IPS-NIHi11 (cell line): ENCODE measurements at regions not wholly inside any gene's neighbourhood (a gene's known extent, or its start where the extent isn't known, plus 50 kb on each side); places are given as distances from the start of the nearest gene placed in this dataset.
A peak's percentile ranks its signal among the peaks of the same experiment; 100 is the strongest.

Experiments used
- DNase-seq: peaks from one replicate; pipeline ENCODE4 v3.0.0; 2012; ENCODE audit warnings: mixed read lengths, low spot score

DNA sequence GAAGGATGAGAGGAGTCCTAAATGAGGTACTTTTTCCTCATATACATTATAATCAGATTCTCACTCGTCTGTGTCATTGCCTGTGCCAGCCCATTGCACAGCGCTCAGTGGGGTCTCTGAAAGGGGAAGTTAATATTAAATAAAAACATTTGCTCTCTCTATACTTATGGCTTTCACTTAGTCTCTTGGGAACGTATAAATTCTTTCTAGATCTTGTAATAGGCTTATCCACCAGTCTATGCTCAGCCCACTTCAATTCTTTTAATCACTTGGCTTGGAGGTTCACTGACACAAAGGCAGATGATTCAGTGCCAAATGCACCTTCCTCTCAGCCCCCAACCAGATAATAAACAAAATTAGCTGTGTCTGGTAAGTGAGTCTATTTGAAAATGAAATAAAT, 164.3 kb upstream of the OGFRL1 start:
- no peak for DNase-seq

- no peak for DNase-seq
These were observed 163.4 kb upstream of the OGFRL1 start for GRCh38 chr6:71125216-71125615.

- no peak for DNase-seq
These were observed 162.1 kb upstream of the OGFRL1 start for GRCh38 chr6:71126506-71126905.

GRCh38 chr6:71127374-71127773, 161.2 kb upstream of the OGFRL1 start:
- no peak for DNase-seq

DNA sequence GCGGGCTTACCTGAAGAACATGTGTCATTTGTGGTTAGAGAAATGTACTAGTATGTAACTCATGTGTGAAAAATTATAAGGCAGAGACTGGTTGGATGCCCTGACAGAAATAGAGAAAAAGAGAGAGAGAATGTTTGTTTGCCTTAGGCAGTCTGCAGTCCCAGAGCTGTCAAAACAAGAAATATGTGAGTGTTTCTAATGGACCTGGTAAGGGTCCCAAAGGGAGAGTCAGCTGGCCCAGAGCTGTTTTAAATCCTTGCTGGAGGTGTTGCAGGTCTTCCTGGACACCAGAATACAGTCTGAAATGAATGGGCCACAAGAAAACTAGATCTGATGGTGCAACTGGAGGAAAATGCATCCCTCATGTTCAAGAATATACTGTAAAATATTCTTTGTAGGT, 158.3 kb upstream of the OGFRL1 start:
- DNase-seq, result no peak

- no peak for DNase-seq
These were observed 153.5 kb upstream of the OGFRL1 start for GRCh38 chr6:71134929-71135642.

DNA sequence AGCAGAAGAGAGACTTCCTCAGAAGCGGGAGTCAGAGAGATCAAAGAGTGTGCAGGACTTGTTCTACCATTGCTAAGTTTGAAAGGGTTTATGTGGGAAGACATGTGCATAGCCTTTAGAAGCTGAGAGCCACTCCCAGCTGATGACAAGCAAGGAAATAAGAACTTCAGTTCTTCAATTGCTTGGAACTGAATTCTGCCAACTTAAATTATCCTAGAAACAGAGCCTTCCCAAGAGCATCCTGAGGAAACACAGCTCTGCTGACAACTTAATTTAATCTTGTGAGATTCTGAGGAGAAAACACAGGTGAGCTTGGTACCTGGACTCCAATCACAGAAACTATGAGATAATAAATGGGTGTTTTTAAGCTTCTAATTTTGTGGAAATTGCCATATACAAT, 150.6 kb upstream of the OGFRL1 start:
- DNase-seq, result no peak

GRCh38 chr6:71138376-71138775, 150.2 kb upstream of the OGFRL1 start:
- no peak for DNase-seq

DNA sequence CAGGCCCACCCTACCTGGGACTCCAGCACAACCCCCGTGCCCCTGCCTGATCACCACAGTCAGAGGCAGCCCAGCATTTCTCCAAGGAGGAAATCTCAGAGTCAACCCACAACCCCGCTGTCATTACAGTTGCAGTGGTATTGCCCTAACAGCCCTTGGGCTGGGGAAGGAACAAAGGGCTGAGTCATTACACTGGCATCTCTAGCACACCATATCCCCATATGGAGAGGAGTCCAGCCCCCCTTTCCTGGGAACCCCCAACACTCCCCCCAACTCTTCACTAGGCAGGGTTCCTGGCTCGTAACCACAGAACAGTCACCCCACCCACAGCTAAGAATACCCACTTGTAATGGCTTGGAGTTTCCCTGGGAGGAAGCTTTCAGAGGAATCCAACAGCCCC, 149.4 kb upstream of the OGFRL1 start:
- no peak for DNase-seq

DNA sequence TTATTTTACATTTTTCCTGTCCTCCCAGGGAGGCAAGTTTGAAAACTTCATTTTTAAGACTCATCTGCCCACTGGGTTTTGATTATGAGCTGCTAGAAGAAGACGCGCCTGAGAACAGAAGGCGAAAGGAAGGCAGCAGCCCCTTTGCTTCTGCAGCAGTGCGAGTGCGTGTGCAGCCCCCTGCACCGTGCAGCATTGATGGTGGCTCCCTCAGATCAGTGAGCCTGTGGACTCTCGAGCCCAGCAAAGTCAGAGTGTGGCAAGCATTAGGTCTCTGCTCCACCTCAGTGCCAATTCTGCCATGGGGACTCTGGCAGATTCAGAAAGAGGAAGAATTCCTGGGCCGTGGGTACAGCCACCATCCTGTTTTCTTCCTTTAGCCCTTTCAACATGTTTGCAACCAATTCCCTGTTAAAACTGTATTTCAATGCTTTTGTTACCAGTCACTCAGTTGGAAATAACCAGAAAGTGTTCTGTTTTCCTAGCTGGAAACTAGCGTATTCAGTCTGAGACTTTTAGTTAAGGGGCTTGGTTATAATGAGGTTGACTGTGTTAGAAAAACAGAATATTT, 134.8 kb upstream of the OGFRL1 start:
- no peak for DNase-seq

DNA sequence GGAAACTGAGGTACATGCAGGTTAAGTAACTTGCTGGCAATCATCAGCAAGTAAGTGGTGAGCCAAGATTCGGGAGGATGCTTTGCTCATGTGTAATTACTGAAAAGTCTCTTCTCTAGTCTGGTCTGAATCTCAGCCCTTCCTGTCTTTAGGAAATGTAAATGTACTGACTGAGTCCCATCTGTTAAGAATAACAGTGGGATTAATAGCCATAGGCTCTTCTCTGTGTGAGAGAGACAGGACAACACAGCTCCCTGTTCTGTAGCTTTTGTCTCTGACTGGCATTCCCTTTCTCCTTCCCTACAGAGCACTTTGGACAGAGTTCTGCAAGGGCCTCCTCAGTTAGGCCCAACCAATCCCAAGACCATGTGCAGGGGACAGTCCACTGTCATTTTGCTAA, 131.3 kb upstream of the OGFRL1 start:
- DNase-seq, result peak; percentile 31

DNA sequence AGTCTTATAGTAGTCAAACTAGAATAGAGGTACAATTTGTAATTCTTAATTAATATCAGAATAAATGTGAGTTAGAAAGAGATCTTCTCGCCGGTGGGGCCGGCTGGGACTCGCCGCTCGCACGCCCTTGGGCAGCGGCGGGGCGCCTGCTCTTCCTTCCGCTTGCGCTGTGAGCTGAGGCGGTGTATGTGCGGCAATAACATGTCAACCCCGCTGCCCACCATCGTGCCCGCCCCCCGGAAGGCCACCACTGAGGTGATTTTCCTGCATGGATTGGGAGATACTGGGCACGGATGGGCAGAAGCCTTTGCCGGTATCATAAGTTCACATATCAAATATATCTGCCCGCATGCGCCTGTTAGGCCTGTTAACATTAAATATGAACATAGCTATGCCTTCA, 123.7 kb upstream of the OGFRL1 start:
- DNase-seq, result no peak

- DNase-seq, result no peak
These were observed 120.3 kb upstream of the OGFRL1 start for GRCh38 chr6:71168233-71168765.

DNA sequence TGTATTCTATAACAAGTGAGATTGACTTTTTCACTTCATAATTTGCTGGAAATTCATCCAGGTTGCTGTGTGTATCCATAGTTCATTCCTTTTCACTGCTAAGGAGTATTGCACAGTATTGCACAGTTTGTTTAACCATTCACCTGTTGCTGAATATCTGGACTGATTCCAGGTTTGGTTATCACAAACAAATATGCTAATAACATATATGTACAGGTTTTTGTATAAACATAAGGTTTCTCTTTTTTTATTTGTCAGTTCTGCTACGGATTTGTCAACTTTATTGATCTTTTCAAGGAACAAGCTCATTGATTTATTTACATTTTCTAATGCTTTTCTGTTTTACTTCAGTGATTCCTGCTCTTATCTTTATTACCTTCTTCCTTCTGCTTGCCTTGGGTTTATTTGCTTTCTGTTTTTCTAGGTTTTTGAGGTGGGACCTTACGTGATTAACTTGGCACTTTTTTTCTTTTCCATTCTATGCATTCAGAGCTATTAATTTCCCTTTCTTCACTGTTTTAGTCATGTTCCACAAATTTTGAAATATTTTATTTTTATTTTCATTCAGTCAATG, 117.0 kb upstream of the OGFRL1 start:
- DNase-seq, result no peak

- DNase-seq, result no peak
These were observed 109.2 kb upstream of the OGFRL1 start for GRCh38 chr6:71179249-71179885.

DNA sequence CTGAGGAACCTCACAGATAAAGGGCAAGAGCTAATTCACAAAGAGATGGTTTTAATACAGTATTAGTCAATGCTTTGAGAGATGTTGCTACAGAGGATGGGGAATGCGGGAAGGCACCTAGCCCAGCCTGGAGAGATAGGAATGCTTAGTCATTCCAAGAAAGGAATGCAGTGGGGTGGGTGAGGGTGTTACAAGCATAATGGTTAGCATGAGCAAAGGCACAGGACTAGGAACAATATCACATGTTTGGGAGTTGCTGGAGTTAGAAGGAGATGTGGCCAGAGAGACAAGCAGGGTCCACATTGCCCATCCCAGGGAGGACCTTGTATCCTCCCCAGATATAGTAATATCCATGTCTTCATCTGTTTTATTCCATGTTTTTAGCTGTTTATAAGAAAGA, 107.0 kb upstream of the OGFRL1 start:
- peak; percentile 69 for DNase-seq

DNA sequence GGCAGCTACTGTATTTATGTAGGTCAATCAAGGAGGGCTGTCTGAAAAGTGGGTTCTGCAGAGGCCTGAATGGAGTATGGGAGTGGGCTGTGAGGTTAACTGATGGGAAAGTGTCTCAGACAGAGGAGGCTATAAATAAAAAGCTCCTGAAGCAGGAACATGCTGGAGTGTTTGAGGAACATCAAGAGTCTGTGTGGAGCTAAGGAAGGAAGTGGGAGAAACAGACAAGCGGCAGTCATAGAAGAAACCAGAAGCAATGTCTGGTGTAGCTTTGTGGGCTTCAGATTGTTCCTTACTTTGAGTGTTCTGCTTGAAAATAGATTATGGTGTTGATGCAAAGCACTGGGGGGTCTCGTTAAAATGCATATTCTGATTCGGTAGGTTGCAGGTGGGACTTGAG, 101.5 kb upstream of the OGFRL1 start:
- DNase-seq, result no peak

DNA sequence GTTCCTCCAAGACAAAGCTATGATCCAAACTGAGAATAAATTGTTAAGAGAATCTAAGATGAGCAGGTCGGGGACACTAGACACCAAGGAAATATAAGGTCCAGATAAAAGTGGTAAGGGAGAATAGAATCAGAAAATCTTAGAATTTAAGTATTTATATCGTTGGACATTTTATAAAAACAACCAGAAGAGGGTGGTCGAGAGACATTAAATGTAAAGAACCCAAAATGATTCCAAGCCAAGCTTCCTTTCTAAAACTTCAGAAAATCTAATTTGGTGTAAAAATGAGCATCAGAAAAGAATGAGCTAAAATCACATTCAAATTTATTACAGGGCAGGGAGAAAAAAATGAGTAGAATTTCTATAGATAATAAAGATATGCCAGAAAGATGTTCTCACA, 97.8 kb upstream of the OGFRL1 start:
- DNase-seq, result no peak

GRCh38 chr6:71194724-71195123, 93.9 kb upstream of the OGFRL1 start:
- no peak for DNase-seq

DNA sequence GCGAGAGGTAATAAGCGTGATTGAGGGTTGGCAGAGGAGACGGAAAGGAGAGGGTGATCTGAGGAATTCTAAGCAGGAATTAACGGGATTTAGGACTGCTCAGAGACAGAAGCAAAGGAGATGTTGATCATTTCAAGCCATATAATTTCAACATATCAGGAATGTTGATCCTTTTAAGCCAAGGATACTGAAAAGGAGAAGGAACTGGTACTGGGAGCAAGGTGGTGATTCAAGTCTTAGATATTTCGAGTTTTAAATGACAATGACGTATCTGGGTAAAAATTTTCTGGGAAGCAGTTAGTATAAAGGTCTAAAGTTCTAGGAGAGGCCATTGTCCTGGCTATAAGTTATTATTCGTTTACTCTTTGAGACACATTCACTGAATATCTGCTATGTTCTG, 91.3 kb upstream of the OGFRL1 start:
- no peak for DNase-seq

DNA sequence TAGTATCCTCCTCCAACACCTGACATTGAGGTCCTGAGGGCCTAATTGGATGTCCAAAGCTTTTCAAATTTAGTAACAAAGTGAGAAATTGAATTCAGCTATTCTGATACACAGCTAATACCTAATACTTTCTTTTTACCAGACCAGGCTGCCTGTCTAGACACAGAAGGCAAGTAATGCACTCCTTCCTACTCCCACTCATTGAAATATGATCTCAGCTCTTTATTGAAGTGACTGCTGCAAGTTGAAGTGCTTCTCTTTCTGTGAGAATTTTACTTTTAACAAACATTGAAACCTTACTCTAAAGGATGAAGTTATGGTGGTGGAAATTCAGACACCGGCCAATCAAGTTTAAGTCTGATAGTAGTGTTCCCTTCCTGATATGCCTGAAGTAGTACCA, 90.8 kb upstream of the OGFRL1 start:
- peak; percentile 15 for DNase-seq

DNA sequence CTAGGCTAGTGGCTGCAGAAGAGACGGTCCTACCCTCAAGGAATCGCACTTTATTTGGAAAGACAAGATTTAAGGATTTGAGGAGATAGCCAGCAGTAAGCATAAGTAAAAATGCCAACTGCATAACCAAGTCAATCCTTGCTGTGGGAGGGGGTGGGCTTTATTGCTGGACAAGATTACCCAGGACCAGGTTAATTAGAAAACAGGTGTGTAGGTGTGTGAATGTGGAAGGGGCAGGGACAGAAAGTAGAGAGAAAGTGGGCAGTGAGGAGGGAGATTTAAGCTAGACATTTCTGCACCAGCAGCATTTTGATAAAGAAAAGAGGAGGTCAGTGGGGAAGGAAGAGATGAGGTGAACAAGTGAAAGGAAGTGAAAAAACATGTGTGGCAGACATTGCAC, 89.7 kb upstream of the OGFRL1 start:
- DNase-seq, result no peak

- DNase-seq, result no peak
These were observed 88.9 kb upstream of the OGFRL1 start for GRCh38 chr6:71199736-71200135.
